ENCODE measurements at regions not wholly inside any gene's neighbourhood (a gene's known extent, or its start where the extent isn't known, plus 50 kb on each side); places are given as distances from the start of the nearest gene placed in this dataset.

GRCh38 chr4:102416765-102417164, 71.5 kb upstream of the SLC39A8 start:
- no peak for FAIRE-seq
- ChIA-PET CTCF (ENCODE audit: low intra/inter-chr PET ratio) (no interaction called here), POLR2A (interaction anchor here (1.2 kb wide), 1 partner anchor 11 kb away, joined by 3 read pairs; no protein-coding TSS in a partner anchor)
- TF ChIP-seq GABPB1 (CRISPR knock-in tag; IDR thresholded peaks at IDR 0.05) (no peak), FOS (IDR thresholded peaks at IDR 0.05; ENCODE audit: extremely low read depth, insufficient read length) (no peak), SRSF7 (optimal IDR thresholded peaks at IDR 0.05; ENCODE audit: low read depth, low read length) (no peak), PHF21A (IDR thresholded peaks at IDR 0.05; ENCODE audit: borderline replicate concordance, low read depth) (no peak), TAL1 (IDR thresholded peaks at IDR 0.05) (no peak), RERE (CRISPR knock-in tag; IDR thresholded peaks at IDR 0.05; ENCODE audit: borderline replicate concordance) (no peak), ZNF124 (CRISPR knock-in tag; IDR thresholded peaks at IDR 0.05) (no peak), ZNF436 (CRISPR knock-in tag; IDR thresholded peaks at IDR 0.05) (no peak), ZNF274 (IDR thresholded peaks at IDR 0.05; ENCODE audit: borderline replicate concordance, low read depth, low read length) (no peak), ARID3A (IDR thresholded peaks at IDR 0.05; ENCODE audit: borderline replicate concordance, low read depth, low read length) (no peak), BACH1 (tag; IDR thresholded peaks at IDR 0.05) (no peak), SNIP1 (IDR thresholded peaks at IDR 0.05; ENCODE audit: low read depth) (no peak), SRSF9 (IDR thresholded peaks at IDR 0.05; ENCODE audit: borderline replicate concordance, low read depth, low read length) (no peak), HNRNPH1 (optimal IDR thresholded peaks at IDR 0.05; ENCODE audit: low read depth, low read length) (no peak), MEF2D (tag; conservative IDR thresholded peaks at IDR 0.05; ENCODE audit: low read depth) (no peak), ZNF146 (CRISPR knock-in tag; IDR thresholded peaks at IDR 0.05; ENCODE audit: unreplicated experiment) (no peak), ATF2 (CRISPR knock-in tag; IDR thresholded peaks at IDR 0.05) (no peak)
- no peak overlapping the region for H3K4me3 ChIP-seq
- no peaks in the 10 kb centered on the region for H3K9me3 ChIP-seq (replicated peaks; ENCODE audit: control insufficient read depth, insufficient read depth, low read depth, low read length)
- ATAC-seq, result no peak
- no TSS peak for BruUV-seq (replicated peaks)
- H2AFZ ChIP-seq (ENCODE audit: low read depth, low read length), result no peak overlapping the region
- no peak overlapping the region for H3K27ac ChIP-seq (ENCODE audit: extremely low read depth, low read depth, low read length)
- in situ Hi-C loops (cut with MboI), result no loop called here
- H3K27me3 ChIP-seq (ENCODE audit: control insufficient read depth in 2 of 2, insufficient read depth in 2 of 2, low read length in 2 of 2), result no peaks in the 10 kb centered on the region; a peak in 2 of 5 replicates
- intact Hi-C loops (cut with micrococcal nuclease), result no loop called here
- no peaks in the 10 kb centered on the region for H3K36me3 ChIP-seq (ENCODE audit: control insufficient read depth, insufficient read depth, low read length)
- H3K9ac ChIP-seq (ENCODE audit: insufficient read depth in 1 of 2, low read depth in 2 of 2, low read length in 2 of 2), result no peak overlapping the region
- no peaks in the 10 kb centered on the region for H3K4me1 ChIP-seq (replicated peaks in 1 of 2; ENCODE audit: control insufficient read depth in 2 of 2, insufficient read depth in 2 of 2, low read length in 2 of 2)
- H4K20me1 ChIP-seq (replicated peaks; ENCODE audit: control insufficient read depth, insufficient read depth, low read length), result no peaks in the 10 kb centered on the region
- no peak for DNase-seq (ENCODE audit: extremely low read depth in 1 of 4, low spot score in 3 of 4)
- no peaks in the 10 kb centered on the region for H3K9me1 ChIP-seq (ENCODE audit: control insufficient read depth, insufficient read depth, low read length)
- H3K79me2 ChIP-seq (ENCODE audit: control insufficient read depth, insufficient read depth, low read length), result no peaks in the 10 kb centered on the region
- no peak overlapping the region for H3K4me2 ChIP-seq (ENCODE audit: insufficient read depth, low read length)

All from K562 (cell line).